ENCODE measurements at regions not wholly inside any gene's neighbourhood (a gene's known extent, or its start where the extent isn't known, plus 50 kb on each side); places are given as distances from the start of the nearest gene placed in this dataset.
A peak's percentile ranks its signal among the peaks of the same experiment; 100 is the strongest.

DNA sequence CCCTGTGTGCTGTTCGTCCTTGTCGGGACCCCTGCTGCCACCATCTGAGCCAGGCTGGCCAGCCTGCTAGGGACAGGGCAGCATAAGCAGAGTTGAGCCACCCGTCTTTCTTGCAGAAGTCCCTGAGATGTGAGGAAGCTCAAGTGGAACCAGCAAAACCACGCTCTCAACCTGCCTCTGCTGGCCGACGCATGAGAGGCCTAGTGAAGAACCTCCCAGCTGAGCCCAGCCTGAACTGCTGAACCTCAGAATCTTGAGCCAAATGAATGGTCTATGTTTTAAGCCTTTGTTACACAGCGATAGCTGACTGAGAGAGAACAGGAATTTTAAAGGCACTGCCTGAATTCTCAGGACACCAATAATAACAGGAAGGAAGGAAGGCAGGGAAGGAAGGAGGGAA is 98.9 kb upstream of the ADRA2C start:
- no peak for DNase-seq

DNA sequence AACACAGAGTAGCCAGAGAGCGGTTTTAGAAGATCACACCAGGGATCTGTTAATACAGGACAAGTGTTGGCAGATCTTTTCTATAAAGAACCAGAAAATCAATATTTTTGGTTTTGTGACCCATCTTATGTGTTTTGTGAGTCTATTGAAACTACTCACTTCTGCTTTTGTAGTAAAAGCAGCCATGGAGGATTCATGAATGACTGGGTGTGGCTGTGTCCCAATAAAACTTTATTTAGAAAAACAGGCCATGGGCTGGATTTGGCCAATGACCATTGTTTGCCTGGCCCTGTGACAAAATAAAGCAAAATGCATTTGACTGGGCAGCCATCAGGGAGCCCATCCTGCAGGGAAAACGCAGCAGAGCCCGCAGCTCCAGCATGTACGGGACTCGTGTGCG is 99.9 kb upstream of the ADRA2C start:
- DNase-seq: peak; percentile 1

DNA sequence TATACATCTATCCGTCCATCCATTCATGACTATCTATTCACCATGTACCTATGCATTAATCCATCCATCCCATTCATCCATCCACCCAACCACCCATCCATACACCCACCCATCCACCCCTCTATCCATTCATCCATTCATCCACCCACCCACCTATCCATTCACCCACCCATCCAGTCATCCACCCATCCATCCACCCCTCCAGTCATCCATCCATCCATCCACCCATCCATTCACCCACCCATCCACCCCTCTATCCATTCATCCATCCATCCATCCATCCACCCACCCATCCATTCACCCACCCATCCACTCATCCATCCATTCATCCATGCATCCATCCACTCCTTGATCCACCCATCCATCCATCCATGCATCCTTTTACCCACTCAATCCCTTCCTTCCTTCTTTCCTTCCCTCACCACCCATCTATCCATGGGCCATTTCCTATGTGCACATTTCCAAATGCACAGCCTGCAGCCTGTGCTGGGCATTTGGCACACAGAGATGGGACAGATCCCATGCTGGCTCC is 100.8 kb upstream of the ADRA2C start:
- no peak for DNase-seq

DNA sequence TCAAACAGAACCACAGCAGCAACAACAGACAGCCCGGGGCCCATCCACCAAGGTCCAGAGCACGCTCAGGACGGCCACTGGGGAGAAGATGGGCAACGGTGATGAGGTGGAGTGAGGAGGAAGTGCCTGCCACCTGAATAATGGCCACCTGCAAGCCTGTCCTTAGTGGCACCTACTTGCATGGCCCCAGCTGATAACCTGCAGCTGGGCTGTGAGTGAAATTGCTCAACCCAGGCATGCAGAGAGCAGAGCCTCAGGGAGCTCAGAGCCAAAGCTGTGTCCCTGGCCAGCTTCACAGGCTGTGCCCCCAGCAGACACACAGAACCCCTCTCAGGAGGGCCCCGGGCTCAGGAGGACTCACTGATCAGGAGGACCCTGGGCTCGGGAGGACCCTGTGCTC is 102.4 kb upstream of the ADRA2C start:
- no peak for DNase-seq

GRCh38 chr4:3662516-3662915 is 103.7 kb upstream of the ADRA2C start:
- no peak for DNase-seq

DNA sequence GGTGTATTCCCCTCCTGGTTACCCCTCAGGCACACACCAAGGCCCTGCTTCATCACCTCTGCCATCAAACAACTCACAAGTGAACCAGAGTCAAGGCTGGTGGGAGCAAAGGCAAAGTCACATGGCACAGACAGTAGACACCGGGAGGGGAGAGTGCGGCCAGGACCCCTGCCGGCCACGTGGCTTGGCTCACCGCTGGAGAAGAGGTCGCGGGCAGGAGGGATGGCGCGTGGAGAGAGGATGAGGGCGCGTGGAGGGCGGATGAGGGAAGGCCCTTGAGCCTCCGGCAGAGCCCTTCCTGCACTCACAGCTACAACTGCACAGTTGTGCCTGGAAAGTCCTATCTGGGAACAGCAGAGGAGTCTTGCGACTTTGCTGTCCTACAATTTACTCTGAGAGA is 104.2 kb upstream of the ADRA2C start:
- no peak for DNase-seq

DNA sequence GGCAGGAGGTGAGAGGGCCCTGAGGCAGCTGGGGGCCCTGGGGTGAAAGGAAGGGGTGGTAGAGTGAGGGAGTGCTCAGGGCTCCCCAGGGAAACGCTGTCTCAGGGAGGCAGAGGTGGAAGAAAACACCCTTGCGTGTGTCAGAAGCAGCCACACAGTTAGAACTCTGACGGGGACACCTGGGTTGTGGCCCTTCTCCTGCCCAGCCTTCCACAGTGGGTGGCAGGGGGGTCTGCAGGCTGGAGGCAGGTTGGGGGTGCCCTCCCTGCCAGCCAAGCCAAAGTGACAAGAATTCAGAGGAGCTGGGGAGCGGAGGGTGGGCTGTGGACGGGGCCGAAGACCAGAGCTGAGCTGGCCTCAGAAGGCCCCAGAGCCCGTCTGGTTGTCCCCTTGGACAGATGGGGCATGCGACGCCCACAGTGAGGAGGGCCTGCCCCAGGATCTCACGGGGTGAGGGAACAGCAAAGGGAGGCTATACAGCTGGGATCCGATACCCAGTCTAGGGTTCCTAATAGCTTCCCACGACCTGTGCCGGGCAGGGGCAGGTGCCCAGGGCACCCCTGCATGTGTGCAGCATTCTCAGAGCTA is 105.2 kb upstream of the ADRA2C start:
- DNase-seq: no peak

DNA sequence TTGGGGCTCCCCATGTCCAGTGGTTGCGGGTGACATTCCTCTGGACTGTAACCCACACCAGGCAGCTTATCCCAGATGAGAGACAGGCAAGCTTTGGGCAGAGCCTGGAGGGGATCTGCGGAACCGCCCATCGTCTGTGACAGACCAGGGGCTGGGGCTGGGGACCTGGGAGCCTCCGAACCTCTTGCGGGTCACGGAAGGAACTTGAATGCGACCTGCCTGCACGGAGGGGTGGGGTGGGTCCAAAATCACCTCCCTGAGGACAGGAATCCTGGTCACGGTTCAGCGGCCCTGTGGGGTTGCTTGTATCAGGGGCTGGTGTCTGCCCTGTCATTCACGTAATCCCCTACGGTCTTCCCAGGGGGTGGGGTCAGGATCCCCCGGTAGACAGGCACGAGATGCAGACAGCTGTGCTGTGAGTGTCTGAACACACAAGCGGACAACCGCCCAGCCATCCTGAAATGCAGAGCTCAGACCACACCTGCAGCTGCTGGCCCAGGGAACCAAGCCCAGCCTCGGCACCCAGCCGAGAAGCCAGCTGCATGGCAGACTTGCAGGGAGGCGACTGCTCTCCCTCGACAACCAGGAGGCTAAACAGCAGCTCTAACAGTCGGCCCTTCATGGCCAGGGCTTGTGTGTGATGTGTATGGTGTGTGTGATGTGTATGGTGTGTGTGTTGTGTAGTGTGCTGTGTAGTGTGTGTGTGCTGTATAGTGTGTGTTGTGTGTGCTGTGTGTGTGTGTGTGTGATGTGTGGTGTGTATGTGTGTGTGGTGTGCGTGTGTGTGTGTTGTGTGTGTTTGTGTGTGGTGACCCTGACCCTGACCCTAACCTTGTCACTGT is 105.9 kb upstream of the ADRA2C start:
- no peak for DNase-seq

GRCh38 chr4:3659131-3659530 is 107.1 kb upstream of the ADRA2C start:
- DNase-seq: no peak

DNA sequence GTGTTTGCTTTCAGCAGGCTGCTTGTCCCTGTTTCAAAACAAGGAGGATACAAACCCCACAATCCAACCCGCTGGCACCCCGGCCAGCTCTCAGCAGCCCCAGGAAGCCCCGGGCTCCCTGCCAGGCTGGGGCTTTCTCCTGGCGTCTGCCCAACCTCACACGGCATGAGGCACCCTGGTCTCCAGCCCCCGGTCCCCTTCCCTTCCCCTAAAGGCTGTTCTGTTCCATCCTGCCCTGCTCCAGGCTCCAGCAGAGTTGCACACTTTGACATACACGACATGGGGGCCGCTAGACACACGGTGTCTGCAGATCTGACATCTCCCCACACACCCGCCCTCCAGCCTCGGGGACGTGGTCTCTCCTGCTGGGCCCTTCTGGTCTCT is 107.7 kb upstream of the ADRA2C start:
- no peak for DNase-seq

DNA sequence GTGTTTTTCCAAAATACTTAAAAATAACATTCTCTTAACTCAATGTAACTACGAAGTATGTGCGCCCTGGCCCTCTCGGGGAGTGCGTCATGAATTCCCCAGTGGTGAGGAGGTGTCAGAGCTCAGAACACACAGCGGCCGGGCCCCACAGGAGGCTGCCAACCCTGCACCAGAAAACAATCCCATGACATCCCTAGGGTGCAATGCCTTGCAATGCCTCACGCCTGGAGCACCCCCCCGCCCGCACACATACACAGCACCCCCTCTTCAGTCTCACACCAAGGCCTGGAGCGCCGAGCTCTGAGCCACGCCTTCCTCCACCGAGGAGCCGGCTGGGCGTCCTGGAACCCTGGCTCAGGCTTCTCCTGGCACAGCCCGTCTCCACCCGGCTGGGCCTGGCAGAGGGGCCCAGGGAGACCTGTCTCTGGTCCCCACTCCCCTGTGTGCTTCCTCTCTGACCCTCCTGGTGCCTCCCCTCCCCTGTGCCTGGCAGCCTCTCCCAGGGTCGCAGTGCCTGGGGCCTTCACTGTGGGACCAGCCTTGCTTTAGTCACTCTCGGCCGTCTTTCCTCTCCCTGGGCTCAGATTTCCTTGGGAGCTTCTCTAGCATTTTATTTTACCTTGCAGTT is 108.2 kb upstream of the ADRA2C start:
- no peak for DNase-seq

DNA sequence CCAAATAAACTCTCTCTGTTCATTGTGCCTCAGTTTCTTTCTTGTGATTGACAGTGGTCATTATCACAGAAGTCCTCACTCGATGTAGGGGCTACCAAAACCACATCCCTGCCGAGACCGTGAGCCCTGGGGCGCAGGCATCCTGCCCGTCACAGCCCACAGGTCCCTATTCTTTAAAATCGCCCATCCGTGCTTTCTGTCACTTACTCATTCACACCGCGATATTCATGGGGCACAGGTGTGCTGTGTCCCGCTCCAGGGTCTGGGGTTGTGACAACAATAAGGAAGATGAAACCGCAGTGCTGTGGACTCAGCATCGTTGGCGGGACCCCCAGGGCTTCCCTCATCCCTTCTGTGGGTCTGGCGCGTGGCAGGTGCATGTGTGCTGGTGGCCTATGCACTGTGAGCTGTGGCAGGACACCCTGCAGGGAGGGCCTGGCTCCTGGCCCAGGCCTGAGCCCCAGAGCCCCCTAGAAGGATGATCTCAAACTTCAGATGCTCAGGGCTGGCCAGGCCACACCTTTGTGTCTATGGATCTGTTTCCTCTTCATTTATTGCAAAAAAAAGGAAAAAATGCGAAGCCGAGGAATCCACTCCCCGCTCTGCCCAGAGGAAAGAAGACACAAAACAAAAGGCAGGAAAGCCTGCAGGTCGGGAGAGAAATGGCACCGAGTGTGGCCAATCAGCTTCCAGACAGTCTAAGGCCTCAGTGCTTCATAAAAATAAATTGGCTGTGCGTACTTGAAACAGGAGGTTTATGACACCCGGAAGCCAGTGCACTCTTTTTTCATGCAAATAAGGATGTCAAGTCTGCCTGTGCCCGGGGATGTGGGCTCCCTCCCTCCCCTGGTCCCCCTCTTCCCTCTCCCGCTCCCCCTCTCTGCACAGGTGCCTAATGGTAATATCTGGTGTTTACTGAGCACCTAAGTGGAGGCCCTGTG is 109.5 kb upstream of the ADRA2C start:
- no peak for DNase-seq

DNA sequence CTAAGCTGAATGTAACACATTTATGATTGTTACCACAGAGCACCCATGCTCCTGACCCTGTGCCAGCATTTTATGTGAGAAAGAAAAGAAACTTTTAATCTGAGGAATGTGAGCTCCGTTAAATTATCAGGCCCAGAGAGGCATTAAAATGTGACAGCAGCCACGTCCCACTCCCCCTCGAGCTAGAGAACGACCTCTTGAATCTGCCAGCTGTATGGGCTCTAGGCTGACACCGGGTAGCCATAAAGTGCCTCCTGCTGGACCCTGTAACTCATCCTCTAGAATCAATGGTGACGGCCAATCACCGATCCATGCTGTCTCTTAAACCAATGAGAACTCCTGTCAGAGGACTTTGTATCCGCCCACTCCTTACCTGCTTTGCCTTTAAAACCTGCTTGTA is 110.2 kb upstream of the ADRA2C start:
- DNase-seq: no peak

- DNase-seq: no peak
These were observed 110.7 kb upstream of the ADRA2C start for GRCh38 chr4:3655485-3655884.

DNA sequence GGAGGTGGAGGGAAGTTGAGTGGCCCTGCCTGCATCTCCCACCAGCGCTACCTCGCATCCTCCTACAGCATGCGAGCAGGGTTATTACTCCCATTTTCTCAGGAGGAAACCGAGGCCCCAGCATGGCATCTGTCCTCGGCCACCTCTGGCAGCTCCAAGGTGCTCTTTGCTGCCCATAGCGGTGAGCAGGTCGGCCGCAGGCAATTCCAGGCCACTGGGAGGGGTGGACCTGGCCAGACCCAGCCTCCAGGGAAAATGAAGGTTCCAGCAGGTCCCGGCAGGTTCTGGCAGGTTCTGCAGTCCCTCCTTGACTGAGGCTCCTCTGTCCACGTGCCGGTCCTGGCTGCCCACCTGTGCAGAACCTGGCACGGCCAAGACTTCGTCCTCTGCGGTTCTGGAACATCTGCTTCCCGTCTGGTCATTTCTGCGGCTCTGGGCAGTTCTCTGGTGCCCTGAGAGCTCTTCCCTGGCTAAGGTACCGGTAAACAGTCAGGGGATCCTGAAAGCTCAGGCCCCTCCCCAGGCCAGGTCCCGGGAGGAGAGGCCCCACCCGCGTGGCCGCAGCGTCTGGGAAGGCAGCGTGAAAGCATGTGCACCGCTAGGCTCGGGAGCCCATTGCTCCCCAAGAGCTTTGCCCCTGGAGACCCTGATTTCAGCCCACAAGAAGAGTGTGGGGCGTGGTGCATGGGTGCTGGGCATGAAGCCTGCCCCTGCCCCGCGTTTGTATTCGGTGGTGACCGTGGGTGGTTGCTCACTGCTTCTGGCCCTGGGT is 112.0 kb upstream of the ADRA2C start:
- no peak for DNase-seq

DNA sequence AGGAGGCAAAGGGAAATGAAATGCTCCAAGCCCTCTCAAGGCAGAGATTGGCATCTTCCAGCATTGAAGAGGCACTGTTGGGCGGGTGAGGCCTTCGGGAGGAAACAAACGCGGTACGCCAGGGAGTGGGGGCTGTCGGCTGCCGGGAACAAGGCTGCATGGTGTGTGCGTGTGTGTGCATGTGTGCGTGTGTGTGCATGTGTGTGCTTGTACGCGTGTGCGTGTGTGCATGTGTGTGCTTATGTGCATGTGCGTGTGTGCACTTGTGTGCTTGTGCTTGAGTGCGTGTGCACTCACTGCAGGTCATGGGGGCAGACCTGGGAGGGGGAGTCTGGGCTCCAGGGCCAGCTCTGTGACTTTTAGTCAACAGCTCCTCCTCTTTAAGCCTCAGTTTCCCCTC is 113.6 kb upstream of the ADRA2C start:
- no peak for DNase-seq

DNA sequence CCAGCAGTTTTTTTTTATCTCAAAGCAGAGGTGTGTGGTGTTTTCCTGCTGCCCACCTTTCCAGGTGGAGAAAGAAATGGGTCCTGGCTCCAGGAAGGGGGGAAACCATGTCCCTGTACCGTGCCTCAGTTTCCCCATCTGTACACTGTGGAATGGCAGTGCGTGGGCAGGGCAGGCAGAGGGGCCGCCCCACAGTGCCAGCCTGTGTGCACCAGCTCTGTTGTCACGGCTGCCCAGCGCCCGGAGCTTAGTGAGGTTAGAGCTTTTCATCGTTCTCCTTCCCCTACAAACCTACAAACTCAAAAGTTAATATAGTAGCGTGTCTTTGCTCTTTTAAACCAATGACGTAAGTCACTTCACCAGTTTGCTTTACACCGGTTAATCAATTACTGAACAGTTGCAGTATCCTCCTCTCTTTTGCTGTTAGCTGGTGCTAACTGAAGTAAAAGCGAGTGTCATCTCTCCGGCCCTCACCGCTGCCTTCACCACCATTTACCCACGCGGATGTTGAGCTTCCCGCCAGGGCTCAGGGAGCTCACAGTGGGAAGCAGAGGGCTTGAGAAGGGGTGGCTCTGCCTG is 114.8 kb upstream of the ADRA2C start:
- DNase-seq: no peak

GRCh38 chr4:3649491-3649890 is 116.7 kb upstream of the ADRA2C start:
- no peak for DNase-seq

DNA sequence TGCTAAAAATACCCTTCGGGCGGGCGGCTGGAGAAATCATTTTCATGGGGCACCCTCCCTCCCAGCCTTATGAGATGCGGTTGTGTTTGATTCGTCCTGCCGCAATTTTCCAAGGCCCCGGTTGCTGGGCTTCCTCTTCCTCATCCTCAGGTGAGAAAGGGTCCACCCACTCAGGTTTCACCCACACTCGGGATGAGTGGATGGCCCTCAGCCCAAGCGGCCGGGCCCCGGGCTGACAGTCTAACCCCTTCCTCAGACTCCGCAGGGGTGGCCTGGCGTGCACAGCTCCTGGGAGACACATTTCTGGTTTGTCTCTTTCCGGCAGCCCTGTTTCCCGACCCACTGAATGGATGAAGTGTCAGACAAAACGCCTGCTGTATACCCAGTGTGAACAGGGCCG is 116.5 kb upstream of the LRPAP1 start:
- DNase-seq: no peak

- no peak for DNase-seq
These were observed 116.0 kb upstream of the LRPAP1 start for GRCh38 chr4:3648195-3648594.

- no peak for DNase-seq
These were observed 115.2 kb upstream of the LRPAP1 start for GRCh38 chr4:3647421-3647820.
